Lower leg skin (tissue), 3 donors: ENCODE measurements at regions not wholly inside any gene's neighbourhood (a gene's known extent, or its start where the extent isn't known, plus 50 kb on each side); places are given as distances from the start of the nearest gene placed in this dataset.

Source experiments
- POLR2A ChIP-seq, 2 donors: fragments of 450-650 bp; IDR thresholded peaks; one replicate each; pipeline ENCODE4 v1.6.1; 2016 to 2017; ENCODE audit warnings: antibody characterized with exemption in 2 of 2, mild to moderate bottlenecking in 1 of 2, moderate library complexity in 1 of 2
- TF ChIP-seq, protein P1 (sequence below), 3 donors: fragments of 450-650 bp; IDR thresholded peaks; one replicate each; pipeline ENCODE4 v1.5.1; 2016; ENCODE audit warnings: antibody characterized with exemption in 3 of 3, mild to moderate bottlenecking in 3 of 3, moderate library complexity in 2 of 3

DNA sequence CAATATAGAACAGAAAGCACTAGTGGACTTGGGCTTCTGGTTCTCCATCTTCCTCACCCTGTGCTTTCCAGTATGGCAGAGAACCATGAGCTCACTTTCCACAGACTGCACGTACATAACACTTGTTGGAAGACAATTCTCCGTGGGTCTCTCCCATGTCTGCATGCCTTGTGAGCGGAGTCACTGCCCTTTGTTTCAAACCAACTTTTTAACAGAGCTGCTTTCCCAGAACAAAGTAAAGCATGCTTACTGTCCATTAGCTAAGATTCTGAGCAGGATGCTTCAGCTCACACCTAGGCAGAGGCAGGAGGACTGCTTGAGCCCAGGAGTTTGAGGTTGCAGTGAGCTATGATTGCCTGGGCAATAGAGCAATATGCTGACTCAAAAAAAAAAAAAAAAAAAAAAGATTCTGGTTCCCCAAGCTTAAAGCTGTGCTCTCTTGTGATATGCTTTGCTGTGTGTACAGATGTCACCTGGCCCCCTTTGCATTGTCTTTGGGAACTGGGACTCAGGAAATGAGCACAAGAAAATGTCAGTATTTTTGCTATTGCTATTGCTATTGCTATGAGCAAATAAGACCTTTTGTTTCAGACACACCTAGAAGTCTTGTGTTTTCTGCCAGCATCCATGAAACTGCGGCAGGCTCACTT is 54.6 kb upstream of the PTGR2 start:
- TF ChIP-seq, protein P1, sequence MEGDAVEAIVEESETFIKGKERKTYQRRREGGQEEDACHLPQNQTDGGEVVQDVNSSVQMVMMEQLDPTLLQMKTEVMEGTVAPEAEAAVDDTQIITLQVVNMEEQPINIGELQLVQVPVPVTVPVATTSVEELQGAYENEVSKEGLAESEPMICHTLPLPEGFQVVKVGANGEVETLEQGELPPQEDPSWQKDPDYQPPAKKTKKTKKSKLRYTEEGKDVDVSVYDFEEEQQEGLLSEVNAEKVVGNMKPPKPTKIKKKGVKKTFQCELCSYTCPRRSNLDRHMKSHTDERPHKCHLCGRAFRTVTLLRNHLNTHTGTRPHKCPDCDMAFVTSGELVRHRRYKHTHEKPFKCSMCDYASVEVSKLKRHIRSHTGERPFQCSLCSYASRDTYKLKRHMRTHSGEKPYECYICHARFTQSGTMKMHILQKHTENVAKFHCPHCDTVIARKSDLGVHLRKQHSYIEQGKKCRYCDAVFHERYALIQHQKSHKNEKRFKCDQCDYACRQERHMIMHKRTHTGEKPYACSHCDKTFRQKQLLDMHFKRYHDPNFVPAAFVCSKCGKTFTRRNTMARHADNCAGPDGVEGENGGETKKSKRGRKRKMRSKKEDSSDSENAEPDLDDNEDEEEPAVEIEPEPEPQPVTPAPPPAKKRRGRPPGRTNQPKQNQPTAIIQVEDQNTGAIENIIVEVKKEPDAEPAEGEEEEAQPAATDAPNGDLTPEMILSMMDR (IDR thresholded peaks at IDR 0.05) = no peak
- TF ChIP-seq POLR2A (IDR thresholded peaks at IDR 0.05) = no peak
